HUES6 (cell line): ENCODE measurements at regions not wholly inside any gene's neighbourhood (a gene's known extent, or its start where the extent isn't known, plus 50 kb on each side); places are given as distances from the start of the nearest gene placed in this dataset.
A peak's percentile ranks its signal among the peaks of the same experiment; 100 is the strongest.

ENCODE experiments used
- H3K27ac ChIP-seq: 2 replicates; pipeline ENCODE4 v1.7.0; 2013; ENCODE audit warnings: low read depth, mild to moderate bottlenecking, low read length, inconsistent platforms
- H3K27me3 ChIP-seq: 2 replicates; pipeline ENCODE4 v1.6.1; 2013; ENCODE audit warnings: low read length; ENCODE audit not compliant: control insufficient read depth, insufficient read depth
- H3K36me3 ChIP-seq: 2 replicates; pipeline ENCODE4 v1.6.1; 2013; ENCODE audit warnings: low read length; ENCODE audit not compliant: control insufficient read depth, insufficient read depth
- H3K4me1 ChIP-seq: 2 replicates; pipeline ENCODE4 v1.6.1; 2013; ENCODE audit warnings: low read length; ENCODE audit not compliant: control insufficient read depth, insufficient read depth
- H3K4me3 ChIP-seq: 2 replicates; pipeline ENCODE4 v1.5.1; 2013; ENCODE audit warnings: low read depth, low read length
- H3K9ac ChIP-seq: one replicate; pipeline ENCODE4 v1.6.1; 2013; ENCODE audit warnings: mild to moderate bottlenecking, low read length
- H3K9me3 ChIP-seq: 2 replicates; pipeline ENCODE4 v1.6.1; 2013; ENCODE audit warnings: low read depth, low read length; ENCODE audit not compliant: control insufficient read depth, insufficient read depth

DNA sequence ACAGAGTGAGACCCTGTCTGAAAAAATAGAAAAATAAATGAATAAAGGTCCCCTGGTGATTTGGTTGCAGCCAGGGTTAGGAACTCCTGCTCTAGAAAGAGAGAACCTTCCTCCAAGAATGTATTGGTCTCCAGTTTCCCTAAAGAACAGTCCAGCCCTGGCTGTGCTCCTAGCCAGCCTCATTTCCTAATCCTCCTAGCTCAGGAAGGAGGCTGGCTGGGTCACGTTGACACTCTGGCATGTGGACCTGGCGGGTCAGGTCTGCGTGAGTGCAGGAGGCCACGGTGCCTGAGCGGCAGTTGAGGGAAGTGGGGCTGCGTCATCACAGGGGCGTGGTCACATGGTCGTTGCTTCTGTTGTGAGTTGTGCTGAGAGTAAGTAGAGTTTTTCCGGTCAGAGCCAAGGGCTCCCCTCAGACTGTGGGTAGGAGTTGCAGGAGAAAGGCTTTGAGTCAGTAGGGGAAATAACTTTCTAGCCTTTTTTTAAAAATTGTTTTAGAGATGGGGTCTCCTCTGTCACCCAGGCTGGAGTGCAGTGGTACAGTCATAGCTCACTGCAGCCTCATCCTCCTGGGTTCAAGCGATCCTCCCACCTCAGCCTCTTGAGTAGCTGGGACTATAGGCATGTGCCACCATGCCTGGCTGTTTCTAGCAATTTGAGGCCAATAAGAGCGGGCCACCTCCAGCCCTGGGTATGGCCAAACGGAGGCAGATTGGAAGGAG is 194.0 kb upstream of the CIBAR2 start:
- no peaks in the 10 kb centered on the region; the same call in 1 of the 2 replicates for H3K27me3 ChIP-seq

DNA sequence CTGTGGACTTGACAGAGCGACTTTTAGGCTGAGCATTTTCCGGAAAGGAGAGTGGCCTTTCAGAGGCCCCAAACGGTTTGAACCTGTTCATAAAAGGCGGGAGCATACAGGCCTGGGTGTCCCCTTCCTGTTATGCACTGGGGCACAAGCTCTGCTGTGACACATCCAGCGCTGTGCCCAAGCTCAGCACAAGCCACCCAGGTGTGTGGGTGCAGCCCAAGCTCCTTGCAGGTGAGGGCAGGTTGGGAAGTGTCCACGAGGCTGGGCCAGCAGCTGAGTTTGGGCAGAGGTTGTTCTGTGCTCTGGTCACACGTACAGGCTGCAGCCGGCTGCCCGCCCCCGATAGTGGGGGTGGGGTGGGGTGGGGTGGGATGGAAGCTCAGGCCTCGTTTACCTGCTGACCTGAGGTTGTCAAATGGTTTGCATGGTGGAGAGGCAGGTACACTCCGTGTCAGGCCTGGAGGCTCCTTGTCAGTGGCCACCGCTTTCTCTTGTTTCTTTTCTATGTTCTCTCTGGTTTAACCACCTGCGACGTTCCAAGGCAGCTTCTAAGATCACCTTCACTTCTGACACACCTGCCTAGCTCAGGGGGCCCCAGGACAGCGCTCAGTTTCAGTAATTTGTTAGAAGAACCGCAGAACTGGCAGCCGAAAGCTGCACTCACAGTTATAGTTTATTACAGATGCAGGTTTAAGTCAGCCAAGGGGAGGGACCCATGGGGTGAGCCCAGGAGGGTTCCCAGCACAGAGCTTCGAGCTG is 194.7 kb upstream of the CIBAR2 start:
- H3K4me1 ChIP-seq = peaks cover 53% of the 10 kb centered on the region
- no peak overlapping the region for H3K27ac ChIP-seq
- no peak overlapping the region for H3K9ac ChIP-seq
- no peaks in the 10 kb centered on the region for H3K36me3 ChIP-seq
- no peaks in the 10 kb centered on the region; the same call in 1 of the 2 replicates for H3K27me3 ChIP-seq
- H3K4me3 ChIP-seq = no peak overlapping the region
- no peaks in the 10 kb centered on the region for H3K9me3 ChIP-seq

More for the DNA sequence above, 194.0 kb upstream of the CIBAR2 start:
- Histone ChIP-seq H3K9ac (no peak overlapping the region), H3K4me1 (peaks cover 52% of the 10 kb centered on the region), H3K36me3 (no peaks in the 10 kb centered on the region), H3K9me3 (no peaks in the 10 kb centered on the region), H3K4me3 (no peak overlapping the region), H3K27ac (no peak overlapping the region)

DNA sequence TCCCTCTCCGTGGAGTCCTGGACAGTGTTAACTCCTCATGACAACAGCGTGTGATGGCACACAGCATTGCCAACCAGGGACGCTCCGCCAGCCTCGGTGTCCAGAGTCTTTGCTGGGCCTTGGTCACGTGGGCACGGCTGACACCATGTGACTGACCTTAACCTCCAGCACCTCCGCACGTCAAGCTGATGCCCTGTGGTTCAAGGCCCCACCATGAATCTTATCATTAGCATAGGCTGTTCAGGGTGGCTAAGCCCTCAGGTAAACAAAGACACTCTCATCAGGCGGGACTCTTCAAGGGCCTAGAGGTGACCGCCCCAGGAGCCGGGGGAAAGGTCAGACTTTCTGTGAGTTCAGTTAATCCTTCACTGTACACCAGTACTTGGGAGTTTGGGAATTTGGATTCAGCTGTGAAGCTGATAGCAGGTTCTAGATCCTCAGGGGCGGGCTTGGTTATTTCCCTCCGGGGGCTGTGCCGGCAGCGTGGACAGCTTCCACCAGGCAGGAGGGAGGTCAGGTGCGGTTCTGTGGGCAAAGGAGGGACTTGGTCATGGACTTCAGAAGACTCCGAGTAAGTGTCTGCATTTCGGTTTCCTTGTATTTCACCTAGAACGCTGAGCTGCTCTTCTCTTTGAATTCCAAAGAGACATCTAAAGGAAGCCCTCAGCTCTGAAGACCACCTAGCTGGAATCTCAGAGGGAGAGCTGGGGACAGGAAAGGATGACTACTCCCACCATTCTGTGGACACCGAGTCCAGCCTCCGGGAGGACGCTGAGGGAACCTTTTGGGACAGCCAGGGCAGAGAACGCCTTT is 195.5 kb upstream of the CIBAR2 start:
- Histone ChIP-seq H3K9ac (no peak overlapping the region), H3K27me3 (no peaks in the 10 kb centered on the region; the same call in 1 of the 2 replicates), H3K27ac (no peak overlapping the region), H3K36me3 (no peaks in the 10 kb centered on the region), H3K4me1 (peaks cover 53% of the 10 kb centered on the region), H3K4me3 (no peak overlapping the region), H3K9me3 (no peaks in the 10 kb centered on the region)

DNA sequence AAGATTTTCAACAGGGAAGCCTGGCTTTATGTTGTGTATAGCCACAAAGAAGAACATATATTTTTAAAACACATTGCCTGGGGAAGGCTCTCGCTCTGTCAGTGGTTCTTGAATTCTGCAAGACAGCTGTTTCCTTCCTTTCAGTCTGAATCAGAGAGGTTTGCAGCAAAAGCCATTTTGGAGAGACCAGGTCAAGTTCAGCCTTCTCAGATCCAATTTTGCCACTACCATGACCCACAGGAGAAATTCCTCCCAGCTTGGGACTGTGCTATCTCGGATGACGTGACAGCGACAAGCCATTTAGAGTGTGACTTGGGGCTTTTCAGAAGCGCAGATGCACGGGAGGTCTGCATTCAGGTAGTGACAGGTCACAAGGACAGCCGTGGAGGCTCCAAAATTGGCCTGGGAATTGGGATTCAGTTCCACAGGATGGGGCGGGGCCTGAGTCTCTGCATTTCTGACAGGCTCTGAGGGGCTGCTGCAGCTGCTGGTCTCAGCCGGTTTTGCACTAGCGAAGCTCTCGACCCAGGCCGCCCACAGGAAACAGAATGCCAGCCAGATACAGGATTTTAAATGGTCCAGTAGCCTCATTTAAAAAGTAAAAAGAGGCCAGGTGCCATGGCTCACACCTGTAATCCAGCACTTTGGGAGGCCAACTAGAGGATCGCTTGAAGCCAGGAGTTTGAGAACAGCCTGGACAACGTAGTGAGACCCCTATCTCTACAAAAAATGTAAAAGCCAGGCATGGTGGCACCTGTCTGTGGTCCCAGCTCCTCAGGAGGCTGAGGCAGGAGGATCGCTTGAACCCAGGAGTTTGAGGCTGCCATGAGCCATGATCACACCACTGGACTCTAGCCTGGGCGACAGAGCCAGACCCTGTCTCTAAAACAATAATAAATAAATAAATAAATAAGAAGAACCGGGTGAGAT is 196.6 kb upstream of the CIBAR2 start:
- H3K27me3 ChIP-seq = no peaks in the 10 kb centered on the region
- no peaks in the 10 kb centered on the region for H3K9me3 ChIP-seq
- no peak overlapping the region for H3K4me3 ChIP-seq
- no peak overlapping the region for H3K9ac ChIP-seq
- no peak overlapping the region for H3K27ac ChIP-seq
- no peaks in the 10 kb centered on the region for H3K36me3 ChIP-seq
- peaks cover 59% of the 10 kb centered on the region for H3K4me1 ChIP-seq

DNA sequence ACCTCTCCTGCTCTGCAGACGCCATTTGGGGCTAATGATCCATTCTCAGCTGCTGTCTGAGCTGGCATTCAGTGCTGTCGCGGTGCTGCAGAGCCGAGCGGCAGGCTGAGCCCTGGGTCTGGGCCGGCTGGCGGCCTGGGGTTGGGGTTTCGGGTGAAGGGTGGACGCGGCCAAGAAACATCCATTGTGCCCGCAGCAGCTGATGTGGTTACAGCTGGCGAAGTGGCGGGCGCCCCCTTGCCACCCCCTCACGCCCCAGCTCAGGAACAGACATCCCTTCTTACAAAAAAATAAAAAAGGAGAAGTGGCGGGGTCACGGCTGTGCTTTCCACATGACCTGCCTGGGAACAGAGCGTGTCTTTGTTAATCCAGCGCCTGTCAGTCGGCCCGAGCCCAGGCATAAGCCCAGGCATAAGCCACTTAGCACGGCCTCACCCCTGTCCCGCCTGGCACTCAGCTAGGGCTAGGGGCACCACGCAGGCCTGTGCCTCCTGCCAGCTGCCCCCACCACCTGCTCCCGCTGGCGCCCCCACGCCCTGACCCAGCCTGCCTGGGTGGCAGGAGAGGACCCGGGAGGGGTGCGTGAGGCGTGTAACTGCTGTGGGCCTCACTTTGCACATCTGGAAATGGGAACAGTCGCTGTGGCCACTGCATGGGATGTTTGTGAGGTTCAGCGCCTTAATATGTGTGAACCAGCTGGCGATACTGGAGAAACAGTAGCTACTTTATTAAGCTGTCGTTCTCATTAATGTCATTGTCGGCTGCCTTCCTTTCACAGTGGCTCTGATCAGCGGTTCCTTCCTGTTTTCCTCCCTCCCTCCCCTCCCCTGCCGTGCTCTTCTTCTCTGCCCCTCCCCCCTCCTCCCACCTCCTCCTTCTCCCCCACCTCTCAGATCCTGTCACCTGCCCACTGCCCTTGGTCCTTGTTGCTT is 197.7 kb upstream of the CIBAR2 start:
- H3K36me3 ChIP-seq = no peaks in the 10 kb centered on the region
- H3K4me1 ChIP-seq = peaks cover 67% of the 10 kb centered on the region
- peak overlapping the region; percentile 20 for H3K9ac ChIP-seq
- no peaks in the 10 kb centered on the region for H3K9me3 ChIP-seq
- H3K27ac ChIP-seq = no peak overlapping the region
- H3K27me3 ChIP-seq = no peaks in the 10 kb centered on the region
- H3K4me3 ChIP-seq = peak overlapping the region; percentile 38; the same call in 1 of the 2 replicates

DNA sequence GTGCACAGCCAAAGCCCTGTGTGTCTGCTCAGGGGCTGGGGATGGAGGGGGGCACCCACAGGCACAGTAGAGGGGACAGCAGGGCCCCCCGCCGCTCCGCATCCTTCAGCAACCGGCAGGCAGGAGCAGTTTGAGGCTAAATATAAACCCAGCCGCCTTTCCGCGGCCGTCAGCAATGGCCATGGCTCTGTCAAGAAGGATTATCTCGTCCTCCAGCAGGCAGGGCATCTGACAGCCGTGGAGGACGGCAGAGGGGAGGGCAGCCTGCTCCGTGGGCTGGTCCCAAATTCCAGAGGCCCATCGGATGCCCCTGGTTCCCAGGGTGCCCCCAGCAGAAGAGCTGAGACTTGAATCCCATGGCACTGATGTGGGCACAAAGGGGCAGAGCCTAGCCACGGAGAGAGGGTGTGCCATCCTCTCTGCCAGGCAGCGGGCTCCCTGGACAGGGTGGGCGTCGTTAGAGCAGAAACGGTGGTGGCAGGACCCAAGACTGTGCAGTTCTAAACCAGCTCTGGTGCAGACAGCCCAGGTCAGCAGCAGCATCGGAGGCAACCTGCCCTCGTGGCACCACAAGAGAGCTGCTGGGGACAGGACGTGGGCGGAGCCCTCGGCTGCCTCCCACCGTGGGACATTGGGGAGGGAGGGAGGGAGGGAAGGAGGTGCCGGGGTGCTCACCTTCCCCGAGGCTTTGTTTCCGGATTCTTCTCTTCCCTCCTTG is 198.8 kb upstream of the CIBAR2 start:
- Histone ChIP-seq H3K36me3 (no peaks in the 10 kb centered on the region), H3K4me1 (peaks cover 68% of the 10 kb centered on the region), H3K9me3 (no peaks in the 10 kb centered on the region), H3K4me3 (peak overlapping the region; percentile 31; the same call in 1 of the 2 replicates), H3K27ac (no peak overlapping the region), H3K27me3 (no peaks in the 10 kb centered on the region), H3K9ac (no peak overlapping the region)

DNA sequence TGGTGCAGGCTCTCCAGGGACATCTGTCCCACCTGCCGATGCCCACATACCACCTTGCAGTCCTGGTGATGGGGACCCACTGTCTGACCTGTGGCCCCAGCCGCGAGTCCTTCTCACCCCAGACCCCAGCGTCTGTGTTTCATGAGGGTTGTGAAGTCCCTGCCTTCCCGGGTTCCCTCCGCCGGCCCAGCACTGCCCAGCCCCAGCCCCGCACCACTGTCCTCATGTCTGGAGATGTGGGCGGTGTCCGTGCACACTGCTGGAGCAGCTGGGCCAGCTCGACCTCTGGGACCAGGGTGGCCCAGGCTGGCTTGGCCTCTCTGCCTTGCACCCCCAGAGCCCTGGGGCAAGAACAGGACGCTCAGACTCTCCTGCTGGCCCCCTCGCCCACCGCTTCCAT is 199.5 kb upstream of the CIBAR2 start:
- no peak overlapping the region for H3K27ac ChIP-seq

DNA sequence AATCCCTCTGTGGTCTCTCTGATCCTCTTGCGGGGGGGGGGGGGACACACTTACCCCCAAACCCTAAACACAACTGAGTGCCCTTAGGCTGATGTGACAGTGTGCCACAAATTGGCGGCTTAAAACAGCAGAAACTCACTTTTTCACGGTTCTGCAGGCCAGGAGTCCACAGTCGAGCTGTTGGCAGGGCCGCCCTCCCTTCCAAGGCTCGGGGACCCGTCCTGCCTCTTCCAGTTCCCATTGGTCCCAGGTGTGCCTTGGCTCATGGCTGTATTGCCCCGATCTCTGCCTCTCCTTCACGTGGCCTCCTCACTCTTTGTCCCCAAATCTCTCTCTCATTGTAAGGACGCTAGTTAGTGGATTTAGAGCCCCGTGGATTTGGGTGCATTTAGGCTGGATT is 199.9 kb upstream of the CIBAR2 start:
- peaks cover 67% of the 10 kb centered on the region for H3K4me1 ChIP-seq
- H3K9me3 ChIP-seq = no peaks in the 10 kb centered on the region
- H3K4me3 ChIP-seq = no peak overlapping the region
- no peaks in the 10 kb centered on the region for H3K27me3 ChIP-seq
- H3K36me3 ChIP-seq = no peaks in the 10 kb centered on the region
- H3K27ac ChIP-seq = no peak overlapping the region
- no peak overlapping the region for H3K9ac ChIP-seq

More for the DNA sequence above, 199.5 kb upstream of the CIBAR2 start:
- Histone ChIP-seq H3K4me3 (no peak overlapping the region), H3K9me3 (no peaks in the 10 kb centered on the region), H3K4me1 (peaks cover 65% of the 10 kb centered on the region), H3K27me3 (no peaks in the 10 kb centered on the region), H3K36me3 (no peaks in the 10 kb centered on the region), H3K9ac (no peak overlapping the region)
